ENCODE measurements at regions not wholly inside any gene's neighbourhood (a gene's known extent, or its start where the extent isn't known, plus 50 kb on each side); places are given as distances from the start of the nearest gene placed in this dataset.

DNA sequence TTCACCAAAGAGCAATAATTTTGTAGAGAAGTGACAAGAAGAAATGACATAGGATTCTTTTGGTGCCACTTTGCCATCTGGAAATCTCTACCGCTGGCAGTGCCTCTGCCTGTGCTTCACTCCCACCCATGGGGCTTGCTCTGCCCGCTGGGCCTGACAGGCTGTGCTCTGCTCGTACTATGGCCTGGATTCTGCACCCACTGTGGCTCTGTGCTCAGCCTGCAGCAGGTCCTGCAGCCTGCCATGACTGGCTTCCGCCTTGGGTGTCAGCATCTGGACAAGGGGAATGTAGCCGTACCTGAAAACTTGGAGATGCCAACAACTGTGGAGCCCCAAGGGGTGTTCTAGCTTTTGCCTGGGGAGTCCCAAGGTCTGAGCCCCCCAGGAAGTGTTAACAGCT is 792.3 kb downstream of the CDH8 start:
- TF ChIP-seq CTCF (IDR thresholded peaks at IDR 0.05): no peak
- TF ChIP-seq POLR2A (IDR thresholded peaks at IDR 0.05): no peak
